Kidney (tissue), 13 donors: ENCODE measurements at regions not wholly inside any gene's neighbourhood (a gene's known extent, or its start where the extent isn't known, plus 50 kb on each side); places are given as distances from the start of the nearest gene placed in this dataset.

Source experiments
- DNase-seq, 5 donors: peaks; one replicate each; pipeline ENCODE4 v3.0.0-alpha.2; 2013 to 2020
- FAIRE-seq: peaks from 2 replicates; lab custom pipeline; 2012; peaks lifted over from hg19 to GRCh38; lab: Jason Lieb, UNC
- H3K27ac ChIP-seq, 2 donors: one replicate each; pipeline ENCODE4 v1.7.0; 2013; ENCODE audit warnings: low read depth in 2 of 2, low read length in 2 of 2, inconsistent platforms in 1 of 2
- H3K27me3 ChIP-seq: one replicate; pipeline ENCODE4 v1.7.1; 2013; ENCODE audit warnings: low read length, inconsistent platforms; ENCODE audit not compliant: control insufficient read depth, insufficient read depth
- H3K36me3 ChIP-seq, 3 donors: one replicate each; pipeline versions ENCODE4 v1.7.0 to v1.7.1; 2013; ENCODE audit warnings: low read length in 3 of 3, control low read depth in 1 of 3, inconsistent platforms in 1 of 3; ENCODE audit not compliant: insufficient read depth in 3 of 3, control insufficient read depth in 2 of 3
- H3K4me1 ChIP-seq, 3 donors: one replicate each; pipeline versions ENCODE4 v1.7.0 to v1.7.1; 2013; ENCODE audit warnings: low read length in 3 of 3, inconsistent platforms in 1 of 3, low read depth in 1 of 3; ENCODE audit not compliant: control insufficient read depth in 2 of 3, insufficient read depth in 2 of 3
- H3K4me3 ChIP-seq, 3 donors: one replicate each; pipeline versions ENCODE4 v1.7.0 to v1.8.1; 2013; ENCODE audit warnings: low read length in 3 of 3, control low read depth in 1 of 3, inconsistent platforms in 1 of 3
- H3K9ac ChIP-seq, 3 donors: one replicate each; pipeline versions ENCODE4 v1.7.0 to v1.7.1; 2013; ENCODE audit warnings: low read length in 3 of 3, control low read depth in 1 of 3, inconsistent platforms in 1 of 3
- H3K9me3 ChIP-seq, 3 donors: one replicate each; pipeline versions ENCODE4 v1.7.0 to v1.7.1; 2013; ENCODE audit warnings: low read length in 3 of 3, control low read depth in 1 of 3, inconsistent platforms in 1 of 3; ENCODE audit not compliant: control insufficient read depth in 2 of 3, insufficient read depth in 1 of 3
- CTCF ChIP-seq: IDR thresholded peaks from 3 replicates; pipeline ENCODE4 v1.5.1; 2012; ENCODE audit warnings: mild to moderate bottlenecking, moderate library complexity, borderline replicate concordance; ENCODE audit not compliant: insufficient read depth; ENCODE audit errors: extremely low read depth
- intact Hi-C: fragments of 100-400 bp; cut with DNase I; formaldehyde crosslinking; loops from one replicate; pipeline ENCODE4 v1.11.1; 2022
- donor health status: control.
- donor health status: control.
- donor health status: control.
- donor health status: control.
- donor health status: control.
- donor health status: DM: yes; HTN: yes; CAD: no.
- donor health status: Normal renal cell carcinoma (clear cell type).

GRCh38 chr5:130289132-130290088 is 385.1 kb downstream of the CHSY3 start:
- Histone ChIP-seq H3K4me3 (no peak overlapping the region), H3K27ac (no peak overlapping the region), H3K36me3 (no peaks in the 10 kb centered on the region), H3K9me3 (no peaks in the 10 kb centered on the region), H3K4me1 (no peaks in the 10 kb centered on the region), H3K9ac (no peak overlapping the region), H3K27me3 (no peaks in the 10 kb centered on the region)
- intact Hi-C loops = no loop called here
- DNase-seq (no peak), FAIRE-seq (no peak)
- TF ChIP-seq CTCF = no peak

GRCh38 chr5:130287438-130287837 is 383.2 kb downstream of the CHSY3 start:
- Histone ChIP-seq H3K9ac (no peak overlapping the region), H3K4me3 (no peak overlapping the region), H3K9me3 (no peaks in the 10 kb centered on the region), H3K4me1 (no peaks in the 10 kb centered on the region), H3K36me3 (no peaks in the 10 kb centered on the region), H3K27me3 (no peaks in the 10 kb centered on the region), H3K27ac (no peak overlapping the region)
- no peak for TF ChIP-seq CTCF
- FAIRE-seq (no peak), DNase-seq (no peak)
- intact Hi-C loops = no loop called here

GRCh38 chr5:130286971-130287370 is 382.7 kb downstream of the CHSY3 start:
- Histone ChIP-seq H3K36me3 (no peaks in the 10 kb centered on the region), H3K27ac (no peak overlapping the region), H3K9ac (no peak overlapping the region), H3K4me3 (no peak overlapping the region), H3K9me3 (no peaks in the 10 kb centered on the region), H3K27me3 (no peaks in the 10 kb centered on the region), H3K4me1 (no peaks in the 10 kb centered on the region)
- TF ChIP-seq CTCF = no peak
- no peak for DNase-seq
- intact Hi-C loops = no loop called here
- no peak for FAIRE-seq
